Stimulated activated CD4-positive, alpha-beta T cell treated with anti-CD3 and anti-CD28 coated beads, Interleukin-1b, Interleukin-23, amount 100 ng/mL, for 48 hours (primary cell): ENCODE measurements at regions not wholly inside any gene's neighbourhood (a gene's known extent, or its start where the extent isn't known, plus 50 kb on each side); places are given as distances from the start of the nearest gene placed in this dataset.

ENCODE experiments used
- DNase-seq: peaks from one replicate; pipeline ENCODE4 v3.0.0-alpha.2; 2020

DNA sequence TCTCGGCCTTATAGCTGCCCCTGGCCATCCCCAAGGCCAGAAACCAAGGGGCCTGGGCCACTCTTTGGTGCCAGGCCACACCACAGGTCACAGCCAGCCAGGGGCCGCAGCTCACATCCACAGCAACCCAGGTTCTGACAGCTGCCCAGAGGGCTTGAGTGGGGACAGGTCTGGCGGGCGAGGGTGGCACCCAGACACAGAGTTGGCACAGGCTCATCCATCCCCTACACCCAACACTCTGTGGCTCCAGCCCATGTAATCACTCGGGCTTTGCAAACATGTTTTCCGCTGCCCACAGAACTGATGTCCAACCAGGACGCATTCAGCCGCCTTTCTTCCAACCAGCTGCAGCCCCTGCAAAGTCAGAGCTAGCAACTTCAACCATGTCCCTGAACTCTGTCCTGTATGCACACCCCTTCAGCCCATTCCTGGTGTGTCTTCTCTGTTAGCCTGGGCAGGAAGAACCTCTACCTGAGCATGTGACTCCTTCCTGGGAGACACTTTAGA is 57.7 kb upstream of the PPP2R2D start:
- no peak for DNase-seq

DNA sequence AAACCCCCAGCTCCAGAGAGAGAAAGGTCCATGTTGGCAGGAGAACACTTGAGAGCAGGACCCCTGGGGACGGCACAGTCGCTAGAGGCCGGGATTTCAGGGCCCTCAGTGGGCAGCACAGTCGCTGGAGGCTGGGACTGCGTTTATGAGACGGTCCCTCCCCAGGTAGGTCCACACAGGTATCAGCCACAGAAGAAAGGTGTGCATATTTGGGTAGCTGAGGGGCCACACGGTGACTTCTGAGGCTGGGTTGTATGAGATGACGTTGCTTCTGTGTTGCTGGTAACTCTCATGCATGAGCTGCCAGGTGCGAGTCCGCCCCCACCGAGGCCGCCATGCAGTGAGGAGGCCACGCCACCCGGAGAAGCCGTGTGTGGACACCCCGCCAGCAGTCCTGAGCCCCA is 56.9 kb upstream of the PPP2R2D start:
- no peak for DNase-seq

DNA sequence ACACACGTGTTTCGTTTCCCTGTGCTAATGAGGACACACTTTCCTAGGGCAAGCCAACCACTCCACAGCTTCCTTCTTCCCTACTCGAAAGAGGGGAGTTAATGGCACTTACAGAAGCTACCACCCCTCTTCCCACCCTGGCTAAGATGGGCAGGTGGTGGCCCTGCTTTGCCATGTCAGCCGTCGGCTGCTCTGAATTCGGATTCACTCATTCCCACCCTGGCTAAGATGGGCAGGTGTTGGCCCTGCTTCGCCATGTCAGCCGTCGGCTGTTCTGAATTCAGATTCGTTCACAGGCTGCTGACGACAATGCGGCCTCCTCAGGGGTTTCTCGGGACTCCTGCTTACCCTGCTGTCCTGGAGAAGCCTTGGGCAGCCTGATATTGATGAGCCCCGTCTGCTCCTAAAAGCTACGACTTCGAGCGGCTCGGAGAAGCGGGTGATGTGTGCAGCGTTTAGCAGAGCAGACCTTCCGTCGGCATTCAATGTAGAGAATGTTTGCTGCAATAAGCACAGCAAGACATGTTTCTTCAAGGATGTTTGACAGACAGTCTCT is 56.2 kb upstream of the PPP2R2D start:
- no peak for DNase-seq

DNA sequence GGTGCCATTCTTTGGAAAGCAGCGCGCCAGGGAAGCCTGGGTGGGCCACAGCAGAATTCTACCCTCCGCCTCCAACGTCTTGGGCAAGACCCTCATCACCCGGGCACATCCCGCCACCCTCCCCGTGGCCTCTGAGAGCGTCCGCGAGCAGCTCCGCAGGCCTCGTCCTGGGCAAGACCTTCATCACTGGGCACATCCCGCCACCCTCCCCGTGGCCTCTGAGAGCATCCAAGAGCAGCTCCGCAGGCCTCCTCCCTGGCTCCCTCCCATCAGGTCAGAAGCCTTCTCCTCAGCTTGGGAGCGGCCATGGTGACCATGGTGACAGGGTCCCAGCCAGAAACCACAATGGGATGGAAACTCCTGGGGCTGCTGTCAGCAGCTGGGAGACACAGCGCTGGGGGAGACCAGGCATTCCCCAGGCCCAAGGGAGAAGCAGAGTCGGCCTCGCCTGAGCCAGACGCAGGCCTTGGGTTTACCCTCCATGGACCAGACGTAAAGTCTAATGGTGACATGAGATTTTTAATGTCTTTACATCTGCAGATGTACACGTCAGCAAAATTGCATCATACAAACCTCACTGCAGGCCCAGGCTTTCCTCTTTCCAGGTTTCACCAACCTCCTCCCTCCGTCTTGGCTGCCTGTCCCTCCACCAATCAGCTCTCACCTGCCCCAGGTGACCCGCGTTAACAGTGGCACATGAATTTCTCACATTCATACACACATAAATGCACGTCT is 55.1 kb upstream of the PPP2R2D start:
- no peak for DNase-seq

DNA sequence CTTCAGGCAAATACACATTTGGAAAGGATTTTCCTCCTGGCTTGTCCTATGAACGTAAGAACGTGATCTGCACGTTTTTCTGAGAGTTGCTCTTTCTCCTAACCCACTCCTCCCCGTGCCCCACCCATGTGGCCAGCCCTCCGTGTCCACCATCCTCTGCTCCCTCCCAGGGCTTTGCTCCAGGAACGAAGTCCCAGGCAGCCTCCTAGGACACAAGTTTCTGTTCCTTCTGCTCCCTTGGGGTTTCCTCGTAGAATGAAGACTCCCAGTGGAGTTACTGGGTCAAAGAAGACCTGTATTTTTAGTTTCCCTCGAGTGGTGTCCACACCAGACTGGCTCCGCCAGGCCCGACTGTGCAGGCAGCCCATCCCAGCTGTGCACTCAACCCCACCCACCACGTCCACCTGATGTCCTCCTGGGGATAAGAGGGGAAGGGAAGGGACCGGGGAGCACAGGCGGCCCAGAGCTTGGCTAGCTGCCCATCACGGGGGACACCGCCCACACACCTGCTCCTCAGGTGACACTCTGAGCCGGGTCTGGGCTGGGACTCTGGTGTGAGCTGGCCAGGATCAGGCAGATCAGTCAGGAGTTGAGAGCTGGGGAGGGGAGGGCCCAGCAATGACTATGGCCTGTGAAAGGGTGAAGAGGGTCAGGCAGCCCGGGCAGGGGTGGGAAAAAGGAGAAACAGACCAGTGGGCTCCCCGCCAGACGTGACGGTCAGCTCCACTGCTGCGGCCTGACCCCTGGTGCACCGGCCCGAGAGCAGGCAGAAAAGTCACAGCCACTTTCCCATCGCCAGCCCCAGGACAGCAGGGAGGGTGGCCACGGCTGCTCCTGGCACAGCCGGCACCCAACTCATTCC is 54.3 kb upstream of the PPP2R2D start:
- no peak for DNase-seq

DNA sequence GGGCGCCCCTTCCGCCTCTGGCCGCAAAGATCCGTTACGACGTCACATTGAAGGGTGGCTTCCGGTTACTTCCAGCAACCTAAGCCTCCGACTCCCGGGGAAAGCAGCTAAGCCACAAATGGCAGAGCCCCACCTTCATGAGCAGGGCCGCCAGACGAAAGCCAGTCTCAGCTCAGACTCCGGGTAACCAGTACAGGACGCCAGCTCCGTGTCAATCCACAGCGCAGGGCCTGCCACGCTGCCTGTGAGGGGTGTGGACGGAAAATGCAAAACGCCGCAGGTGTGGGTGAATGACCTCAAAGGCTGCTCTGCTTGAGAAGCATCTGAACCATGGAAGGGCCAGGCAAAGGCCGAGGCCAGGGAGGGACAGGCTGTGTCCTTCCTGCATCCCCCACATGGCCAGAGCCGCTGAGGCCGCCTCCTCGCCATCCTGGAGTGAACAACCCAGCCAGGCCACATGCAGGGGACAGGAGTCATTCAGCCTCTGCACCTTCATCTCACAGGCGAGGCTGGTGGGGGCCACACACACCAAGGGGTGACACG is 53.5 kb upstream of the PPP2R2D start:
- DNase-seq = no peak

DNA sequence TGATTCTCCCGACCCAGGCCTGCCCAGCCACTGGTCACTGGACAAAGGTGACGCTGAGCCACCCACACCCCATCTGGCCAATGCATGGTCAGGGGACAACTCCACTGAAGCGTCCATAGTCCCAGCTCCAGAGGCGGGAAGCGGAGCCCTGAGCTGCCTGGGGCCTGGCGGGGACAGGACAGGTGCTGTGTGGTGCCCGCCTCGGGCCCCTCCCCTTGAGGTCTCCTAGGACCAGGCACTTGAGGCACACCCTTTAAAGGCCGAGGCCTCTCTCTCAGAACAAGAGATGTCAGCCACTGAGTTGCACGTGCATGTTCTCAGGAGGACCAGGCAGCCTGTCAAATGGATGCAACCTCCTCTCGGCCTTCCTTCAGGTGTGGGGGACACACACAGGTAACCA is 52.5 kb upstream of the PPP2R2D start:
- no peak for DNase-seq

DNA sequence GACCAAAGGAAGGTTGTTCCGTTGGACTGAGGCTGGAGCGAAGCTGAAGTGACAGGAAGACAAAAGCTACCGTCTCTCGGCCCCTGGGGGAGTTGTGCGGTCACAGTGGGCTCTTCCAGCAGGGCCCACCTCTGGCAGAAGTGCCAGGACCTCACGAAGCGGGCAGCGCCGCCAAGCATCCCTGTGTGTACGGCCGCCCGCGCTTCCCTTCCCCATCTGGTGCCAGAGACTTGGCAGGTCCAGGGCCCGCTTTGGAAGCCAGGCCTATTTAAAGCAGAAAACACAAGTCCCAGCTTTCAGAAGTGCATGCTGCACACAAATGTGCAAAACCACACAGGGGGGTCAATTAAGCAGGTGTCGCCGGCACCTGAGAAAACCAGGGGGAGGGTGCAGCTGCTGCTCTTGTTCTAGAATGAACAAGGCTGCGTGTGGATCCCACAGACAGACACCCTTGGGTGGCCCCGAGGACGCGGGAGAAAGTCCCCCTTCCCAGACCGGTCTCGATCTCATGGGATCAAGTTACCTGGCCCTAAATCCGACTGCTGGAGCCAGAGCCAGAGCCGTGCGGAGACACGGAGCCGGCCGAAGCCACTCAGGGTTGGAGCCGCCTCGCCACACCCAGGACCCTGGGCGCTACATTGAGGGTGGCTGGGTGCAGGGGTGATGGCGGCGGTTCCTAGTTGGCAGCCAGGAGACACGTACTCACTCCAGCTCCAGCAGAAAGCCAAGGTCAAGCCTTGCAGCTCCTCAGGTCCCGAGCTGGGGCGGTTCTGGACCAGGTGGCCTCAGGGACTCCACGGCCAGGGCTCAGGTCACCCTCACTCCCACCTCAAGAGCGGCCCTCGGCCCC is 51.8 kb upstream of the PPP2R2D start:
- no peak for DNase-seq

DNA sequence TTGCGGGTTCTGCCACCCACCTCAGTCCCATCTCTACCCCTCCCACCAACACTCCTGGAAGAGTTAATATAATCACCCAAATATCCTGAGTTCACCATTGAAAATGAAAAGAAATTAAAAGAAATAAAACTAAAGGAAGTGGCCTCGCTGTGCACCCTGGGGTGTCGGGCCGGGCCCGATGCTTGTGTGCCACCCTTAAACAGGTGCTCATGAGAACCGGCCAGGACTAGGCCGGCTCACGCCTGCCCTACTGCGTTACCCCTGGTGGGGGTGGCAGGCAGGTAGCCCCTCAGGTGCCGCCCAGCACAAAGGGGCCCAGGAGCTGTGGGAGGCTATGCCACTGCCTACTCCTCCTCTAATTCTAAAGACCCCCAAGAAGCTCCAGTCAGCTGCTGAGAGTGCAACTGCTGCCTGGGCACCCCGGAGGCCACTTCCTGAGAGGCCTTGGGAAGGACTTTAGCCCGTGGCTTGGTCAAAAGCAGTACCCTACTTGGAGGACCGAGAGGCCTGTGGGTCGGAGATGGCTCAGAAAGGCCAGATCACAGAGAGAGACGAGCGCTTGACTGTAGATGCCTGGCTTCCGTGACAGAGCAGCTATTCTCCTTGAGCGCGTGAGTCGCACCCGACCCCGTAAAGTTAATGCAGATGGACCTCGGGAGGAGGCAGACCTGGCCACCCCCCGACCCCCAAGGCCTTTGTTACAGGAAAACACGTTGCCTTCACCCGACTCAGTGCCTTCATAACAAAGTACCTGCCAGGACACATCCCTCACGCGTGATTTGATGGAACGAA is 51.0 kb upstream of the PPP2R2D start:
- no peak for DNase-seq

DNA sequence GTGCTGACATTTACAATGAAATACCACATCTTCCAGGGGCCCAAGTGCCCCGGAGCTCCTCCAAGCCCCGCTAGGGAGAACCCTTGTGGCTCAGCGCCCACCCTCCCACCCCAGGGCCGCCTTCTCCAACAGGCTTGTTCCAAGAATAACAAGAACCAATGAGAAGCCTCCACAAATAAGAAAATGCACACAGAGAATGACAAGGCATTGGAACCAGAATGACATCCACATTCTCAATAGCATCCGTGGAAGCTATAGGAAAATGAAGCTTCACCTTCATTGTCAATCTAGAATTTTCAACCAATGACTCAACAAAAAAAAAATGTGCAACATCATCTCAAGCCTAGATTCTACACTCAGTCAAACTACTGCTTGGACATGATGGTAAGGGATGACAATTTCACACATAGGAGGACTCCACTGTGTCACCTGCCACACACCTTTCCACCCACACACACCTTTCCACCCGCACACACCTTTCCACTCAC is 50.4 kb upstream of the PPP2R2D start:
- DNase-seq = no peak
